Keratinocyte (primary cell): ENCODE measurements at regions not wholly inside any gene's neighbourhood (a gene's known extent, or its start where the extent isn't known, plus 50 kb on each side); places are given as distances from the start of the nearest gene placed in this dataset.

Source experiments
- DNase-seq: peaks from one replicate; pipeline ENCODE4 v3.0.0-alpha.2; 2011; ENCODE audit warnings: low read depth, missing footprints, low spot score
- FAIRE-seq: peaks from 2 replicates; lab custom pipeline; 2011; peaks lifted over from hg19 to GRCh38; lab: Jason Lieb, UNC
- H2AFZ ChIP-seq: 2 replicates; pipeline ENCODE4 v1.6.0; 2012; ENCODE audit warnings: low read length, control low read depth, inconsistent platforms; ENCODE audit not compliant: control insufficient read depth
- H3K27ac ChIP-seq: 2 replicates; pipeline ENCODE4 v1.5.1; 2011; ENCODE audit warnings: low read length; ENCODE audit not compliant: control insufficient read depth, insufficient read depth
- H3K27me3 ChIP-seq: 3 replicates; pipeline ENCODE4 v1.6.0; 2011; ENCODE audit warnings: low read length; ENCODE audit not compliant: control insufficient read depth, insufficient read depth; ENCODE audit errors: extremely low read depth
- H3K36me3 ChIP-seq, 2 experiments: 2 replicates in 1 of 2; 3 replicates in 1 of 2; pipeline ENCODE4 v1.5.1; 2011; ENCODE audit warnings: low read length in 2 of 2, mild to moderate bottlenecking in 1 of 2; ENCODE audit not compliant: control insufficient read depth in 2 of 2, insufficient read depth in 2 of 2; ENCODE audit errors: extremely low read depth in 1 of 2
- H3K4me1 ChIP-seq: 3 replicates; pipeline ENCODE4 v1.5.1; 2011; ENCODE audit warnings: low read length; ENCODE audit not compliant: control insufficient read depth, insufficient read depth; ENCODE audit errors: extremely low read depth
- H3K4me2 ChIP-seq: 3 replicates; pipeline ENCODE4 v1.6.0; 2011; ENCODE audit warnings: low read depth, low read length; ENCODE audit not compliant: control insufficient read depth, insufficient read depth; ENCODE audit errors: extremely low read depth
- H3K4me3 ChIP-seq, 3 experiments: fragments of 200-600 bp in 1 of 3; sonication (generic) in 1 of 3; 2 replicates in 2 of 3; 3 replicates in 1 of 3; pipeline ENCODE4 v1.5.1; 2011 to 2016; ENCODE audit warnings: low read length in 3 of 3, mild to moderate bottlenecking in 3 of 3, control low read depth in 2 of 3, inconsistent platforms in 1 of 3, low read depth in 1 of 3, mixed read lengths in 1 of 3, mixed run types in 1 of 3, moderate library complexity in 1 of 3; ENCODE audit not compliant: control insufficient read depth in 2 of 3, insufficient read depth in 2 of 3; ENCODE audit errors: extremely low read depth in 1 of 3
- H3K79me2 ChIP-seq: 2 replicates; pipeline ENCODE4 v1.6.0; 2012; ENCODE audit warnings: low read length; ENCODE audit not compliant: control insufficient read depth, insufficient read depth
- H3K9ac ChIP-seq: 3 replicates; pipeline ENCODE4 v1.6.0; 2011; ENCODE audit warnings: low read length; ENCODE audit not compliant: control insufficient read depth, insufficient read depth; ENCODE audit errors: extremely low read depth
- H3K9me1 ChIP-seq: 3 replicates; pipeline ENCODE4 v1.6.0; 2011; ENCODE audit warnings: low read length; ENCODE audit not compliant: control insufficient read depth, insufficient read depth; ENCODE audit errors: extremely low read depth
- H3K9me3 ChIP-seq: 2 replicates; pipeline ENCODE4 v1.5.1; 2012; ENCODE audit warnings: low read depth, low read length; ENCODE audit not compliant: control insufficient read depth
- H4K20me1 ChIP-seq: 3 replicates; pipeline ENCODE4 v1.6.0; 2011; ENCODE audit warnings: low read length; ENCODE audit not compliant: control insufficient read depth, insufficient read depth; ENCODE audit errors: extremely low read depth
- EZH2 ChIP-seq: IDR thresholded peaks from one replicate; pipeline ENCODE4 v1.6.1; 2012; ENCODE audit warnings: inconsistent platforms, mild to moderate bottlenecking, low read length, moderate library complexity
- dilution Hi-C: fragments of 300-500 bp; cut with MboI; formaldehyde crosslinking; loops from one replicate; pipeline ENCODE4 v1.7.0; 2020; ENCODE audit warnings: low sequenced_read_pairs; ENCODE audit not compliant: extremely low pct_ligation_motif_present
- TF ChIP-seq, protein P1 (sequence below), 3 experiments: IDR thresholded peaks in 1 of 3; conservative IDR thresholded peaks in 1 of 3; optimal IDR thresholded peaks in 1 of 3; 2 replicates in 2 of 3; 3 replicates in 1 of 3; pipeline versions ENCODE3 to v1.5.1; 2011; ENCODE audit warnings: low read length in 3 of 3, mild to moderate bottlenecking in 3 of 3, moderate library complexity in 2 of 3, control low read depth in 1 of 3, inconsistent platforms in 1 of 3; ENCODE audit not compliant: insufficient read depth in 2 of 3; ENCODE audit errors: extremely low read depth in 1 of 3

DNA sequence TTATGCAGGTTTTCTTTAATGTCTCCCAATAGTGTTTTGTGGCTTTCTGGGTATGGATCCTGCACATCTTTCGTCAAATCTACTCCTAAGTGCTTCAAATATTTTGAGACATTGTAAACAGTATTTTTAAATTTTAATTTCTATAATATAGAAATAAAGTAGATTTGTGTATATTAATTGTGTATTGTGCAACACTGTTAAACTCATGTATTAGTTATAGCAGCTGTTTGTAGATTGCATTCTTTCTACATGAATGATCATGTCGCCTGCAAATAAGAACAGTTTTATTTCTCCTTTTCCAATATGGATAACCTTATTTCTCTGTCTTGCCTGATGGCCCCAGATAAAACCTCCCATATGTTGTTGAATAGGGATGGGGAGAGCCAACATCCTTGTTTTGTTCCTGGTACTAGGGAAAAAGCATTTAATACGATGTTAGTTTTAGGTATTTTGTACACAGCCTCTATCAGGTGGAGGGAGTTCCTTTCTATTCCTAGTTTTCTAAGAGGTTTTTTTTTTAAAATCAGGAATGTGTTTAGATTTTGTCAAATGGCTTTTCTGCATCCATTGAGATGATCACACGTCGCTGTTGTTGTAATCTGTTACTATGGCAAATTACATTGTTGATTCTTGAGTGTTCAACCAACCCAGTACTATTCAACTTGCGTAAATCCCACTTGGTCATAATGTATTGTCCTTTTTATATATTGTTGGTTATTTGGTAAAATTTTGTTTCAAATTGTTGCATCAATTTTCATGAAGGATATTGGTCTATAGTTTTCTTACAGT is 71.1 kb upstream of the DGKG start:
- TF ChIP-seq, protein P1, sequence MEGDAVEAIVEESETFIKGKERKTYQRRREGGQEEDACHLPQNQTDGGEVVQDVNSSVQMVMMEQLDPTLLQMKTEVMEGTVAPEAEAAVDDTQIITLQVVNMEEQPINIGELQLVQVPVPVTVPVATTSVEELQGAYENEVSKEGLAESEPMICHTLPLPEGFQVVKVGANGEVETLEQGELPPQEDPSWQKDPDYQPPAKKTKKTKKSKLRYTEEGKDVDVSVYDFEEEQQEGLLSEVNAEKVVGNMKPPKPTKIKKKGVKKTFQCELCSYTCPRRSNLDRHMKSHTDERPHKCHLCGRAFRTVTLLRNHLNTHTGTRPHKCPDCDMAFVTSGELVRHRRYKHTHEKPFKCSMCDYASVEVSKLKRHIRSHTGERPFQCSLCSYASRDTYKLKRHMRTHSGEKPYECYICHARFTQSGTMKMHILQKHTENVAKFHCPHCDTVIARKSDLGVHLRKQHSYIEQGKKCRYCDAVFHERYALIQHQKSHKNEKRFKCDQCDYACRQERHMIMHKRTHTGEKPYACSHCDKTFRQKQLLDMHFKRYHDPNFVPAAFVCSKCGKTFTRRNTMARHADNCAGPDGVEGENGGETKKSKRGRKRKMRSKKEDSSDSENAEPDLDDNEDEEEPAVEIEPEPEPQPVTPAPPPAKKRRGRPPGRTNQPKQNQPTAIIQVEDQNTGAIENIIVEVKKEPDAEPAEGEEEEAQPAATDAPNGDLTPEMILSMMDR (optimal IDR thresholded peaks at IDR 0.05 in 1 of 3, IDR thresholded peaks at IDR 0.05 in 1 of 3, conservative IDR thresholded peaks at IDR 0.05 in 1 of 3; ENCODE audit: extremely low read depth in 1 of 3, insufficient read depth in 2 of 3, low read length in 3 of 3), result no peak
- TF ChIP-seq EZH2, result no peak
- H2AFZ ChIP-seq, result no peak overlapping the region
- FAIRE-seq, result no peak
- H3K79me2 ChIP-seq, result no peaks in the 10 kb centered on the region
- H3K9ac ChIP-seq, result no peak overlapping the region
- no peak overlapping the region for H3K4me3 ChIP-seq
- no peaks in the 10 kb centered on the region for H3K9me1 ChIP-seq
- DNase-seq, result no peak
- H3K4me1 ChIP-seq, result peaks cover 10% of the 10 kb centered on the region
- H3K4me2 ChIP-seq, result no peak overlapping the region
- H4K20me1 ChIP-seq, result no peaks in the 10 kb centered on the region
- H3K36me3 ChIP-seq, result no peaks in the 10 kb centered on the region
- no peaks in the 10 kb centered on the region for H3K27me3 ChIP-seq
- no peaks in the 10 kb centered on the region for H3K9me3 ChIP-seq
- H3K27ac ChIP-seq, result no peak overlapping the region
- dilution Hi-C loops, result no loop called here

DNA sequence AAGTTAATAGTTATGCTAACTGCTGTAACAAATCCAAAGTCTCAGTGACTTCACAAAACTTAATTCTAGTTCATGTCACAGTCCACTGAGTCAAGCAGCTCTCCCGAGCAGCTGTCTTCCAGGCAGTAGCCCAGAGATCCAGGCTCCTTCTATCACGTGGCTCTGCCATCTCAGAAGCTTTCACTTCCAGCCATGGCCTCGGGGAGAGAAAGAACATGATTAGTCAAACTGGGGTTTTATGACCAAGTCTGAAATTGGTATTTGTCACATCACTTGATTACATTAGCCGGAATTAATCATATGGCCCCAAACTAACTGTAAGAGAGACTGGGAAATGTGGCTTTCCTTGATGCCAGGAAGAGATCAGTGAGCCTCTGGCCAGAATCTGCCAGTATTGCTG is 70.2 kb upstream of the DGKG start:
- no peaks in the 10 kb centered on the region for H4K20me1 ChIP-seq
- H3K4me2 ChIP-seq, result peak overlapping the region; percentile 12
- no peaks in the 10 kb centered on the region for H3K9me3 ChIP-seq
- H3K36me3 ChIP-seq, result no peaks in the 10 kb centered on the region
- no peaks in the 10 kb centered on the region for H3K27me3 ChIP-seq
- no peaks in the 10 kb centered on the region for H3K79me2 ChIP-seq
- H3K4me1 ChIP-seq, result peaks cover 10% of the 10 kb centered on the region
- no peak for FAIRE-seq
- H3K27ac ChIP-seq, result no peak overlapping the region
- no peak overlapping the region for H3K4me3 ChIP-seq
- DNase-seq, result peak; percentile 50
- H2AFZ ChIP-seq, result no peak overlapping the region
- dilution Hi-C loops, result no loop called here
- TF ChIP-seq EZH2, result no peak
- TF ChIP-seq, protein P1 (optimal IDR thresholded peaks at IDR 0.05 in 1 of 3, IDR thresholded peaks at IDR 0.05 in 1 of 3, conservative IDR thresholded peaks at IDR 0.05 in 1 of 3; ENCODE audit: extremely low read depth in 1 of 3, insufficient read depth in 2 of 3, low read length in 3 of 3), result no peak
- no peak overlapping the region for H3K9ac ChIP-seq
- no peaks in the 10 kb centered on the region for H3K9me1 ChIP-seq
